ENCODE measurements at regions not wholly inside any gene's neighbourhood (a gene's known extent, or its start where the extent isn't known, plus 50 kb on each side); places are given as distances from the start of the nearest gene placed in this dataset.
"Not testable (repeated sequence)": the region's sequence is repeated elsewhere in the genome, so short reads cannot be mapped to it uniquely, and the experiment has no call there.

DNA sequence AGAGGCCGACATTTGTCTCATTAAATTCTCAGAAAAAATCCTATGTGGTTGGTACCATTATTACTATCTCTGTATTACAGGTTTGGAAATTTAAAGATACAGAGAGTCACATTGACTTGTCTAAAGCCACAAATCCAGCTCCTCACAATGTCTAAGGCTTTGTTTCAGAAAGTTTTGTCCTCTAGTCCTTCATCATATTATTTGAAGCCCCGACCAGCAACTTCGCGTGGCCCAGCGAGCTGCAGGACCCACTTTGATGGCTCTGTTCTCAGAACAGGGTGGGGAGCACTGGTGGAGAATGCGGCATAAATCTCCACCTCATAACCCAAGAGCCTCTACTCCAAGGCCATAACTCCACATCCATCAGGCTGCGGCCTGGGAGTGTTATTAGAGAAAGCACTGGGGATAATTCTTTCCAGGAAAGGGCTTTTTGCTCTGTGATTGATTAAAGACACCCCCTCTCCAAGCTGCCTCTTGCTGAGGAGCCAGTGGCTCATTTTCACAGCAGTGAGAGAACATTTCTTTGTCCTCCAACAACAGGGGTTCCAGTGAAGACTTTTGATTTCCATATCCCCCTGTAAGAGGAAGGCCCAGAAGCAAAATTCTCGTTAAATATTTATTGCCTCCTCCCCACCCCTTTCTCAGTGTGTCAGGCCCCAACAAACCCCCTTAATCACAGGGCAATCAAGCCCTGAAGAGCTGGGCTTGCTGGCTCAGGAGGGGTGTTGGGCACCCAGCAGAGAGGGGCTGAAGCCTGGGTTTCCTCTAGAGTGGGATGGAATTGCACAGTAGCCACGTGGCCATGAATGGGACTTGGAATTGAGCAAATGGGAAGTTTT, 113.7 kb upstream of the CDH11 start:
- no peaks in the 10 kb centered on the region for H3K27me3 ChIP-seq (ENCODE audit: control insufficient read depth, insufficient read depth, low read length)
- H3K4me1 ChIP-seq (ENCODE audit: control insufficient read depth, insufficient read depth, low read length): peaks cover 2% of the 10 kb centered on the region; the same call in 1 of the 2 replicates
- no CpG with 5 or more reads among the region's 9 CpGs for WGBS (ENCODE audit: insufficient coverage, insufficient read length)
- H3K36me3 ChIP-seq (ENCODE audit: control insufficient read depth, insufficient read depth, low read length): peaks cover 2% of the 10 kb centered on the region; the same call in 1 of the 2 replicates
- H3K4me3 ChIP-seq (ENCODE audit: low read length): no peak overlapping the region; the same call in 1 of the 2 replicates
- no peaks in the 10 kb centered on the region for H3K9me3 ChIP-seq (ENCODE audit: control insufficient read depth, insufficient read depth, low read length)
- no peak for DNase-seq (ENCODE audit: low read depth, low spot score)
- H3K27ac ChIP-seq (ENCODE audit: low read length): peak overlapping the region; percentile 95

DNA sequence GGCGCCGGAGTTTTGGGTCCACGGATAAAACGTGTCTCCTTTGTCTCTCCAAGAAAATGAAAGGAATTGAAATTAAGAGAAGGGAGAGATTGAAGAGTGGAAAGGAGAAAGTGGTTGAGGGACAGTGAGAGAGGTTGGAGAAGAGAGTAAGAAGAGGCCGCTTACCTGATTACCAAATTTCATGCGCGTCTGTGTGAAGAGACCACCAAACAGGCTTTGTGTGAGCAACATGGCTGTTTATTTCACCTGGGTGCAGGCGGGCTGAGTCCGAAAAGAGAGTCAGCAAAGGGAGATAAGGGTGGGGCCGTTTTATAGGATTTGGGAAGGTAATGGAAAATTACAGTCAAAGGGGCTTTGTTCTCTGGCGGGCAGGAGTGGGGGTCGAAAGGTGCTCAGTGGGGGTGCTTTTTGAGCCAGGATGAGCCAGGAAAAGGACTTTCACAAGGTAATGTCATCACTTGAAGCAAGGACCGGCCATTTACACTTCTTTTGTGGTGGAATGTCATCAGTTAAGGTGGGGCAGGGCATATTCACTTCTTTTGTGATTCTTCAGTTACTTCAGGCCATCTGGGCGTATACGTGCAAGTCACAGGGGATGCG, 113.0 kb upstream of the CDH11 start:
- not testable (repeated sequence) for H3K27ac ChIP-seq (ENCODE audit: low read length); H3K4me1 ChIP-seq (ENCODE audit: control insufficient read depth, insufficient read depth, low read length); DNase-seq (ENCODE audit: low read depth, low spot score); H3K36me3 ChIP-seq (ENCODE audit: control insufficient read depth, insufficient read depth, low read length); H3K27me3 ChIP-seq (ENCODE audit: control insufficient read depth, insufficient read depth, low read length); H3K9me3 ChIP-seq (ENCODE audit: control insufficient read depth, insufficient read depth, low read length)
- peak overlapping the region; percentile 73; the same call in 1 of the 2 replicates for H3K4me3 ChIP-seq (ENCODE audit: low read length)
- WGBS (ENCODE audit: insufficient coverage, insufficient read length): no CpG with 5 or more reads among the region's 16 CpGs

DNA sequence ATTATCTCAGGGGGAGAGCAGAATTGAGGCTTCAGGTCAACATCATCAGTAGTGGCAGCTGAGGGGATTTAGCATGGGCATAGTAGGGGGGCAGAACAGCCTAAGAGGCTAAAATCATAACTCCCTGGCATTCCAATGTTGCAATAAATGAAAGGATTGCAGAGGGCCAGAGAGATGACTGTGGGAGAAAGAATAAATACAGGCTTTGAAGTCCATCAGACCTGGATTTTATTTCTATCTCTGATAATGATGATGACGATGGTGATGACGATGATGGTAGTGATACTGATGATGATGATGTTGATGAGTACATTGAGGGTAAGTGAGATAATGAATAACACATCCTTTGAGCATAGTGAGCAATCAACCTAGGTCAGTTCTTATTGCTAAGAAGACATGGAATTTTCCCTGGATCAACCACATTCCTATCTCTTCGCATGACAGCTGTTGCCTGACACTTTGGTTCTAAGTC, 107.4 kb upstream of the CDH11 start:
- no peak for DNase-seq (ENCODE audit: low read depth, low spot score)
- Histone ChIP-seq H3K27me3 (ENCODE audit: control insufficient read depth, insufficient read depth, low read length) (no peaks in the 10 kb centered on the region), H3K36me3 (ENCODE audit: control insufficient read depth, insufficient read depth, low read length) (peaks cover 22% of the 10 kb centered on the region; the same call in 1 of the 2 replicates), H3K9me3 (ENCODE audit: control insufficient read depth, insufficient read depth, low read length) (no peaks in the 10 kb centered on the region), H3K4me1 (ENCODE audit: control insufficient read depth, insufficient read depth, low read length) (peaks cover 3% of the 10 kb centered on the region), H3K27ac (ENCODE audit: low read length) (no peak overlapping the region), H3K4me3 (ENCODE audit: low read length) (no peak overlapping the region; the same call in 1 of the 2 replicates)
- no CpG with 5 or more reads among the region's 3 CpGs for WGBS (ENCODE audit: insufficient coverage, insufficient read length)

DNA sequence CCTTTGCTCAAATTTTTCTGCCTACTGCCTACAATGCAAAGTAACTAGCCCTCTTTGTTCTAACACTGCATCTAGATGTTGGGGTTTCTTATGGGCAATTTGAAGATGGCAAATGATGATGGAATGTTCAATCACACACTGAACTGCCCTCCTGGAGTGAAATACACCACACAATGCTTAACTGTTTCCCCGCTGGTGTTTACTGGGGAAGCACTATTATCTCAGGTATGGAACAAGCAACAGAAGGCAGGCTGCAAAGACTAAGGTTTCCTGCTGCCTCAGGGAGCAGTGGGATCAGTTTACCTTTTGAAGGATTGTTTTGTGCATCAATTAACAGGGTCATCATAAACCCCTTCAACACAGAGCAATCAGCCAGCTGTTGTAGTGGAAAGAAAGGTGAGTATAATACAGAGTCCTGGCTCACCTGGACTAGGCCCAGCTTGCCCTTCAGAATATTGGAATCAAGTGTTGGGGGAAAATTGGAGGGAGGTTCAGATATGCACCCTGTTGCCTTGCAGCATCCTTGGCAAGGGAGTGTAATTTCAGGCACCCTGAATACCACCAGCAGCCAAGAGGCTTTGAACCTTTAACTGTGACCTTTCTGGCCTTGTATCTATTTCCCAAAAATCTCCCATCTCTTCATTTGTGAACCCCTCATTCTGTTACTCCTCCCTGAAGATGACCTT, 105.4 kb upstream of the CDH11 start:
- Histone ChIP-seq H3K36me3 (ENCODE audit: control insufficient read depth, insufficient read depth, low read length) (peaks cover 22% of the 10 kb centered on the region; the same call in 1 of the 2 replicates), H3K27me3 (ENCODE audit: control insufficient read depth, insufficient read depth, low read length) (no peaks in the 10 kb centered on the region), H3K27ac (ENCODE audit: low read length) (no peak overlapping the region), H3K4me3 (ENCODE audit: low read length) (no peak overlapping the region), H3K9me3 (ENCODE audit: control insufficient read depth, insufficient read depth, low read length) (no peaks in the 10 kb centered on the region), H3K4me1 (ENCODE audit: control insufficient read depth, insufficient read depth, low read length) (peaks cover 3% of the 10 kb centered on the region)
- no peak for DNase-seq (ENCODE audit: low read depth, low spot score)
- WGBS (ENCODE audit: insufficient coverage, insufficient read length): no CpG with 5 or more reads among the region's 1 CpG

DNA sequence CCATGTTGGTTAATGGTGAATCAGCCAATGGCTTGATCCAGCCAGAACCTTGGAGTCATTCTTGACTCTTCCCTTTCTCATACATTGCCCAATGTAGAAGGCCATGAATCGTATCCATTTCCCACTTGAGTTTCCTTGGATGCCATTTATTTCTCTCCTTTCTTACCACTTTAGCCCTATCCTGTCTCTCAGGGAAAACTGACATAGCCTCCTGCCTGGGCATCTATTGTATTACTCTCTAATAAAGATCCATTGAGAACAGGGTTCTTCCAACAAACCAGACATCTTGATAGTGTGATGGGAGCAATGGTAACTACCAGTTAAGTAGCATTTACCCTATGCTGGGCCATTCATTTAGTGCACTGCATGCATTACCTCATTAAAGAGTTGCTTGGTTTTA, 104.2 kb upstream of the CDH11 start:
- Histone ChIP-seq H3K9me3 (ENCODE audit: control insufficient read depth, insufficient read depth, low read length) (no peaks in the 10 kb centered on the region), H3K4me3 (ENCODE audit: low read length) (no peak overlapping the region), H3K27me3 (ENCODE audit: control insufficient read depth, insufficient read depth, low read length) (no peaks in the 10 kb centered on the region), H3K36me3 (ENCODE audit: control insufficient read depth, insufficient read depth, low read length) (peaks cover 19% of the 10 kb centered on the region; the same call in 1 of the 2 replicates), H3K27ac (ENCODE audit: low read length) (no peak overlapping the region), H3K4me1 (ENCODE audit: control insufficient read depth, insufficient read depth, low read length) (peaks cover 3% of the 10 kb centered on the region)
- DNase-seq (ENCODE audit: low read depth, low spot score): no peak
- WGBS (ENCODE audit: insufficient coverage, insufficient read length): no CpG with 5 or more reads among the region's 1 CpG

DNA sequence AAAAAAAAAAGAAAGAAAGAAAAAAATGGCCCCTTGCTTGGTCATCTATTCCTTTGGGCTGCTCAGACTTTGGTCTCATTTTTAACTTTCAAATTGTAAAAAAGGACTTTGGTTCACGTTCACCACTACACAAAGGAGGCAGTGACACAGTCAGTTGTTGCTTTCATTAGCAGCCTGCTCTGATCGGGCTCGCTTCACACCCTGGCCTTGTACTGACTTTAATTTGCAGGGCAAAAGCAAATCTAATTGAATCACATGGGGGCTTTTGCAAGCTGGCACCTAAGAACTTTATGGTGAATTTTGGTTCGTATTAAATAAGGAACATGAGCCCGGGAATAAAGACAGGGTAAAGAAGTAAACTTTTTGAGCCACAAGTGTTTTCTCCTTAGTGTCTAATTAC, 103.6 kb upstream of the CDH11 start:
- Histone ChIP-seq H3K4me3 (ENCODE audit: low read length) (no peak overlapping the region), H3K27ac (ENCODE audit: low read length) (no peak overlapping the region), H3K27me3 (ENCODE audit: control insufficient read depth, insufficient read depth, low read length) (no peaks in the 10 kb centered on the region), H3K4me1 (ENCODE audit: control insufficient read depth, insufficient read depth, low read length) (peaks cover 3% of the 10 kb centered on the region), H3K9me3 (ENCODE audit: control insufficient read depth, insufficient read depth, low read length) (no peaks in the 10 kb centered on the region), H3K36me3 (ENCODE audit: control insufficient read depth, insufficient read depth, low read length) (peaks cover 19% of the 10 kb centered on the region; the same call in 1 of the 2 replicates)
- WGBS (ENCODE audit: insufficient coverage, insufficient read length): no CpG with 5 or more reads among the region's 5 CpGs
- DNase-seq (ENCODE audit: low read depth, low spot score): no peak

DNA sequence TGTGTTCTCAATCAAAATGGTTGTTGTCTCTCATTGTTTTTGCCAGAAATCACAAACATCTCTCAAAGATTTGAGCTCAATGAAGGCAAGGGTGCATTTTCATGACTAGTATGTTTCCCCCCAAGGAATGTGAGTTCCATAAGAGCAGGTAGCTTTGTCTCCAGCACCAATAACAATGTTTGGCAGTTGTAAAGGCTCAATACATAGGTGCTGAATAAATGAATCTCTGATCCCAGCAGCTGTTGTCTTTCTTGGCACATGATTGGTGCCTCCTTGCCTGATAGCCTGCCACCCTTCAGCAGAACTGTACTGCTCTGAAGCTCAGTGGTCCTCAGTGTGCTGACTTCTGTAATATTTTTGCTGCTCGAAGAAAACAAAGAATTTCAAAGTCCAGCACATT, 103.1 kb upstream of the CDH11 start:
- WGBS (ENCODE audit: insufficient coverage, insufficient read length): no CpG with 5 or more reads among the region's 1 CpG
- Histone ChIP-seq H3K27ac (ENCODE audit: low read length) (no peak overlapping the region), H3K9me3 (ENCODE audit: control insufficient read depth, insufficient read depth, low read length) (no peaks in the 10 kb centered on the region), H3K27me3 (ENCODE audit: control insufficient read depth, insufficient read depth, low read length) (no peaks in the 10 kb centered on the region), H3K36me3 (ENCODE audit: control insufficient read depth, insufficient read depth, low read length) (peaks cover 19% of the 10 kb centered on the region; the same call in 1 of the 2 replicates), H3K4me1 (ENCODE audit: control insufficient read depth, insufficient read depth, low read length) (peaks cover 3% of the 10 kb centered on the region), H3K4me3 (ENCODE audit: low read length) (no peak overlapping the region)
- DNase-seq (ENCODE audit: low read depth, low spot score): no peak

DNA sequence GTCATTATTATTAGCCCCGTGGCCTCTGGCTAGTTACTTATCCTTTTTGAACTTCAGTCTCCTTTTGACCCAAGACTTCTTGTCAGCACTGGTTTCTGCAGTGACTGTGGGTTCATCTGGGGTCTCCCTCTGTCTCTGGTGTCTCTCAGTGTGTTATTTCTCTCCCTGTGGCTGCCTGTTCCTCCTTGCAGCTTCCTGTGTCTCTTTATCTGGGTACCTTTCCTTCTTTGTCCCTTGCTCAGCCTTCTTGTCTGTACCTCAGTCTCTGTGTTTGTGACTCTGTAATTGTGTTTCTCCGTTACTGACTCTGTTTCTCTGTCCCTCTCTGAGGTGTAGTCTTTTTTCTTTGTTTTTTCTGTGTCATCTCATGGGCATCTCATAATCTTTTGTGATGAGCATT, 102.6 kb upstream of the CDH11 start:
- no peaks in the 10 kb centered on the region for H3K9me3 ChIP-seq (ENCODE audit: control insufficient read depth, insufficient read depth, low read length)
- no CpG with 5 or more reads among the region's 2 CpGs for WGBS (ENCODE audit: insufficient coverage, insufficient read length)
- no peak for DNase-seq (ENCODE audit: low read depth, low spot score)

DNA sequence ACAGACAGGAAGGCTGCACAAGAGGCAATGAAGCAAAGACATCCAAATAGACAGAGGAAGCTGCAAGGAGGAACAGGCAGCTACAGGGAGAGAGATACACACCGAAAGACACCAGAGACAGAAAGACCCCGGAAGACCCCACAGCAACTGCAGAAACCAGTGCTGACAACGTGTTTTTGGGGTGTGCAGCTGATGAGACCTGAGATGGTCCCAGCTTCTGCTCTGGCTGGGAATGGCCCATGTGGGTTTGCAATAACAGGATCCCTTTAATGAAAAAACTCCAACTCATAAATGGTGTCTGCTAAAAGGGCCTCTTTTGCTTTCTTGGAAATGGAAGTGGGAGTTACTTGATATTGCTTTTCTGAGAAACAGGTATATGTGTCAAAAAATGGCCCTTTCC, 101.5 kb upstream of the CDH11 start:
- Histone ChIP-seq H3K36me3 (ENCODE audit: control insufficient read depth, insufficient read depth, low read length) (peaks cover 9% of the 10 kb centered on the region; the same call in 1 of the 2 replicates), H3K4me3 (ENCODE audit: low read length) (no peak overlapping the region), H3K27me3 (ENCODE audit: control insufficient read depth, insufficient read depth, low read length) (no peaks in the 10 kb centered on the region), H3K9me3 (ENCODE audit: control insufficient read depth, insufficient read depth, low read length) (no peaks in the 10 kb centered on the region), H3K4me1 (ENCODE audit: control insufficient read depth, insufficient read depth, low read length) (peaks cover 4% of the 10 kb centered on the region), H3K27ac (ENCODE audit: low read length) (no peak overlapping the region)
- WGBS (ENCODE audit: insufficient coverage, insufficient read length): no CpG with 5 or more reads among the region's 3 CpGs
- DNase-seq (ENCODE audit: low read depth, low spot score): no peak

More for the DNA sequence above, 102.6 kb upstream of the CDH11 start:
- Histone ChIP-seq H3K4me3 (ENCODE audit: low read length) (no peak overlapping the region), H3K27me3 (ENCODE audit: control insufficient read depth, insufficient read depth, low read length) (no peaks in the 10 kb centered on the region), H3K36me3 (ENCODE audit: control insufficient read depth, insufficient read depth, low read length) (peaks cover 19% of the 10 kb centered on the region; the same call in 1 of the 2 replicates), H3K27ac (ENCODE audit: low read length) (no peak overlapping the region), H3K4me1 (ENCODE audit: control insufficient read depth, insufficient read depth, low read length) (peaks cover 4% of the 10 kb centered on the region)

DNA sequence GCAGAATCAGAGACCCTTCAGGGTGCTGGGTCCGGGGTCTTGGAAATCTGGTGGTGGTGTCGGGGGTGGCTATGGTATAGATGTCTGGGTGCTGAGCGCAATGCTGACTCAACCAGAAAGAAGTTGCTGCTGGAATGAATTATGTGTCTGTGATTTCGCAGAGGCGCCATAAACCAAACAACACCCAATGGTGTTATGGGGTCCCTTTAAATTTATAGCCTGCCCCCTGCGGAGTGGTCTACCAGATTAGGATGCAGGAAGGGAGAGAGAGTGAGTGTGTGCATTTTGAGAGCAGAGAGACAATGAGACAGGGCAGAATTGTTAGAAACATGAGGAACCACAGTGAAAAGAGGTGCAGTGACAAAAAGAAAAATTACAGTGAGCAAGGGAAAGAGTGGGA, 100.7 kb upstream of the CDH11 start:
- no peak overlapping the region for H3K27ac ChIP-seq (ENCODE audit: low read length)
- H3K36me3 ChIP-seq (ENCODE audit: control insufficient read depth, insufficient read depth, low read length): peaks cover 1% of the 10 kb centered on the region; the same call in 1 of the 2 replicates
- H3K27me3 ChIP-seq (ENCODE audit: control insufficient read depth, insufficient read depth, low read length): peaks cover 1% of the 10 kb centered on the region; the same call in 1 of the 2 replicates
- no peaks in the 10 kb centered on the region for H3K9me3 ChIP-seq (ENCODE audit: control insufficient read depth, insufficient read depth, low read length)
- no peak overlapping the region for H3K4me3 ChIP-seq (ENCODE audit: low read length)
- DNase-seq (ENCODE audit: low read depth, low spot score): no peak
- WGBS (ENCODE audit: insufficient coverage, insufficient read length): no CpG with 5 or more reads among the region's 6 CpGs
- peaks cover 4% of the 10 kb centered on the region for H3K4me1 ChIP-seq (ENCODE audit: control insufficient read depth, insufficient read depth, low read length)
